ENCODE measurements at regions not wholly inside any gene's neighbourhood (a gene's known extent, or its start where the extent isn't known, plus 50 kb on each side); places are given as distances from the start of the nearest gene placed in this dataset.

DNA sequence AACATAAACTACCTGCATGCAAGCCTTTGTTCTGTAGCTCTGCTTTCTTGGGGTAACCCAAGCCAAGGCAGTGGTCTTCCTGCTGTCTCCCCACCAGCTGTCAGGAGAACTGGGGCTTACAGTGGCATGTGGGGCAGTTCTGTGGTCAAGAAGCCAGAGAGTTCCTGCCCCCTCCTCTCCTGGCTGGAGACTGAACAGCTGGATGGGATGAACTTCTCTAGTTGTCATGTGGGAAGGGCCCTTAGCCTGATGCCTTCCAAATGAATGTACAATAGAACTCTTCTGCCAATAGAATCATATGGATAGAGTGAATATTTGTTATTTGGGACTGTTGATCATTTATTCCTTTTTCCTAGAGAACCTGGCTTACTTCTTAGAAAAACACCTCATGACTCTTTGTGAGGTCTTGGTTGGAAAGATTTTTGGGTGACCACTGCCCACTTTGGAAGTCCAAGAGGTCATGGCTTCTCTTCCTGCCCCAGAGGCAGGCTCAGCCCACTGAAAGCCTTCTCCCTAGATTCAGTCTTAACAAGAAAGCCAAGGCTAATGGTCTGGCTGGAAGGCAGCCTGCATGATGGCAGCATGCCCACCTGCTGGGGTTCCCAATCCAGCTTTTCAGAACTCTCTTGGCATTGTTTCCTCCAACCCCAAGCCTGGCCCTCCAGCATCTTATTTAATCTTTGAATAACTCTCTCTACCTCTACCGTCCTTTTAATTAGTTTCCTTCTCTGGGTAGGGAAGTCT is 462.9 kb upstream of the PROK2 start:
- H2BK5ac ChIP-seq (ENCODE audit: insufficient read length, low read length) = no peak overlapping the region
- H3K23me2 ChIP-seq (ENCODE audit: insufficient read length, low read depth, low read length, poor library complexity, severe bottlenecking) = no peaks in the 10 kb centered on the region
- no CpG with 5 or more reads among the region's 1 CpG for WGBS (ENCODE audit: extremely low coverage, insufficient read length, low lambda C conversion rate)

More for the DNA sequence above, 462.9 kb upstream of the PROK2 start:
- no peak overlapping the region for H3K9ac ChIP-seq (ENCODE audit: extremely low read depth, insufficient read length, low read length)
- Mint-ChIP-seq H3K4me3 (no peak overlapping the region), H3K27me3 (ENCODE audit: low read depth) (peaks cover 3% of the 10 kb centered on the region; the same call in 1 of the 2 replicates), H3K9me3 (peaks cover 6 to 9% of the 10 kb centered on the region in 2 experiments; a peak in 4 of 5 replicates), H3K4me1 (peaks cover 6 to 9% of the 10 kb centered on the region in 2 experiments), H3K36me3 (ENCODE audit: insufficient read depth in 1 of 3, low read depth in 3 of 3) (peaks cover 5 to 6% (median 6%) of the 10 kb centered on the region in 3 experiments; a peak in 6 of 7 replicates), H3K27ac (no peak overlapping the region)
- no peak overlapping the region for H2BK20ac ChIP-seq (ENCODE audit: low read depth, low read length, poor library complexity, severe bottlenecking)
- no peak overlapping the region for H3K23ac ChIP-seq (ENCODE audit: insufficient read length, low read depth, low read length)
- no peaks in the 10 kb centered on the region for H3K79me1 ChIP-seq (ENCODE audit: insufficient read depth, low read depth, low read length, poor library complexity, severe bottlenecking)
- no peaks in the 10 kb centered on the region for H3K4me1 ChIP-seq (ENCODE audit: insufficient read depth, low read length)
- no peak overlapping the region for H3K4ac ChIP-seq (ENCODE audit: low read depth, low read length)
- H3K27me3 ChIP-seq (ENCODE audit: insufficient read depth, low read length) = no peaks in the 10 kb centered on the region
- H2BK15ac ChIP-seq (ENCODE audit: low read depth, low read length) = no peak overlapping the region
- TF ChIP-seq, protein P1, sequence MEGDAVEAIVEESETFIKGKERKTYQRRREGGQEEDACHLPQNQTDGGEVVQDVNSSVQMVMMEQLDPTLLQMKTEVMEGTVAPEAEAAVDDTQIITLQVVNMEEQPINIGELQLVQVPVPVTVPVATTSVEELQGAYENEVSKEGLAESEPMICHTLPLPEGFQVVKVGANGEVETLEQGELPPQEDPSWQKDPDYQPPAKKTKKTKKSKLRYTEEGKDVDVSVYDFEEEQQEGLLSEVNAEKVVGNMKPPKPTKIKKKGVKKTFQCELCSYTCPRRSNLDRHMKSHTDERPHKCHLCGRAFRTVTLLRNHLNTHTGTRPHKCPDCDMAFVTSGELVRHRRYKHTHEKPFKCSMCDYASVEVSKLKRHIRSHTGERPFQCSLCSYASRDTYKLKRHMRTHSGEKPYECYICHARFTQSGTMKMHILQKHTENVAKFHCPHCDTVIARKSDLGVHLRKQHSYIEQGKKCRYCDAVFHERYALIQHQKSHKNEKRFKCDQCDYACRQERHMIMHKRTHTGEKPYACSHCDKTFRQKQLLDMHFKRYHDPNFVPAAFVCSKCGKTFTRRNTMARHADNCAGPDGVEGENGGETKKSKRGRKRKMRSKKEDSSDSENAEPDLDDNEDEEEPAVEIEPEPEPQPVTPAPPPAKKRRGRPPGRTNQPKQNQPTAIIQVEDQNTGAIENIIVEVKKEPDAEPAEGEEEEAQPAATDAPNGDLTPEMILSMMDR (conservative IDR thresholded peaks at IDR 0.05) = no peak
- H2AFZ ChIP-seq (ENCODE audit: low read length) = no peak overlapping the region
- H3K14ac ChIP-seq (ENCODE audit: insufficient read depth, low read length) = no peak overlapping the region
- H3K79me2 ChIP-seq (ENCODE audit: insufficient read depth, low read length) = no peaks in the 10 kb centered on the region
- H4K5ac ChIP-seq (ENCODE audit: insufficient read length, low read depth, low read length) = no peak overlapping the region
- DNase-seq = no peak
- no peak overlapping the region for H4K8ac ChIP-seq (replicated peaks; ENCODE audit: insufficient read length, low read depth, low read length)
- no peak overlapping the region for H2BK12ac ChIP-seq (ENCODE audit: insufficient read length, low read depth, low read length)
- no peak overlapping the region for H3K4me2 ChIP-seq (ENCODE audit: insufficient read depth, insufficient read length, low read length)
- no peak overlapping the region for H3T11ph ChIP-seq (ENCODE audit: low read length)
- no peak overlapping the region for H3K18ac ChIP-seq (ENCODE audit: insufficient read length, low read depth, low read length)
- H2BK120ac ChIP-seq (ENCODE audit: low read depth, low read length, poor library complexity, severe bottlenecking) = no peak overlapping the region
- no peak overlapping the region for H2AK5ac ChIP-seq (ENCODE audit: insufficient read length, low read length)
- no peak overlapping the region for H4K91ac ChIP-seq (ENCODE audit: insufficient read length, low read depth, low read length)
- no peak overlapping the region for H3K27ac ChIP-seq (ENCODE audit: insufficient read length, low read depth, low read length)
- H3K56ac ChIP-seq (ENCODE audit: insufficient read length, low read depth, low read length) = no peak overlapping the region
- H4K20me1 ChIP-seq (ENCODE audit: control insufficient read depth, insufficient read depth, insufficient read length) = no peaks in the 10 kb centered on the region
- H3K9me3 ChIP-seq (ENCODE audit: control insufficient read depth, low read depth, low read length) = peaks cover 6% of the 10 kb centered on the region

Data from H9 (cell line).